PFSK-1 (cell line): ENCODE measurements at regions not wholly inside any gene's neighbourhood (a gene's known extent, or its start where the extent isn't known, plus 50 kb on each side); places are given as distances from the start of the nearest gene placed in this dataset.

Experiments used
- FOXP2 ChIP-seq: optimal IDR thresholded peaks from 2 replicates; pipeline ENCODE3; 2011; ENCODE audit warnings: borderline replicate concordance, control low read depth, inconsistent platforms; ENCODE audit not compliant: insufficient read depth; ENCODE audit errors: extremely low read length, extremely low read depth
- POLR2AphosphoS5 ChIP-seq: IDR thresholded peaks from 2 replicates; pipeline ENCODE4 v1.6.1; 2012; ENCODE audit warnings: low read depth, mild to moderate bottlenecking, control low read depth, low read length, moderate library complexity
- REST ChIP-seq, 2 experiments: IDR thresholded peaks; 2 replicates each; pipeline versions ENCODE4 v1.6.1 to v1.8.0; 2011 to 2012; ENCODE audit warnings: low read depth in 2 of 2, low read length in 2 of 2, control low read depth in 1 of 2, inconsistent platforms in 1 of 2, mild to moderate bottlenecking in 1 of 2, moderate library complexity in 1 of 2; ENCODE audit not compliant: insufficient read depth in 1 of 2
- SIN3A ChIP-seq: IDR thresholded peaks from 2 replicates; pipeline ENCODE4 v1.6.1; 2012; ENCODE audit warnings: mild to moderate bottlenecking, low read length, moderate library complexity, borderline replicate concordance; ENCODE audit not compliant: insufficient read depth
- TAF1 ChIP-seq: IDR thresholded peaks from 2 replicates; pipeline ENCODE4 v1.6.1; 2012; ENCODE audit warnings: low read length, control low read depth, borderline replicate concordance; ENCODE audit not compliant: insufficient read depth

GRCh38 chr11:25787416-25787815, 544.5 kb upstream of the ANO3 start:
- no peak for TF ChIP-seq SIN3A
- no peak for TF ChIP-seq FOXP2
- no peak for TF ChIP-seq POLR2AphosphoS5
- no peak for TF ChIP-seq REST (IDR thresholded peaks at IDR 0.05; ENCODE audit: insufficient read depth in 1 of 2, low read depth in 2 of 2, low read length in 2 of 2)
- no peak for TF ChIP-seq TAF1

- TF ChIP-seq REST (IDR thresholded peaks at IDR 0.05; ENCODE audit: insufficient read depth in 1 of 2, low read depth in 2 of 2, low read length in 2 of 2): no peak
- no peak for TF ChIP-seq SIN3A
- no peak for TF ChIP-seq POLR2AphosphoS5
- no peak for TF ChIP-seq TAF1
- no peak for TF ChIP-seq FOXP2
Measured at GRCh38 chr11:25790396-25790795, 541.5 kb upstream of the ANO3 start.

- no peak for TF ChIP-seq FOXP2
- TF ChIP-seq TAF1: no peak
- no peak for TF ChIP-seq POLR2AphosphoS5
- TF ChIP-seq REST (IDR thresholded peaks at IDR 0.05; ENCODE audit: insufficient read depth in 1 of 2, low read depth in 2 of 2, low read length in 2 of 2): no peak
- no peak for TF ChIP-seq SIN3A
Measured at GRCh38 chr11:25793637-25794036, 538.3 kb upstream of the ANO3 start.

GRCh38 chr11:25794804-25795203, 537.1 kb upstream of the ANO3 start:
- TF ChIP-seq POLR2AphosphoS5 (no peak), TAF1 (no peak), SIN3A (no peak), REST (IDR thresholded peaks at IDR 0.05; ENCODE audit: insufficient read depth in 1 of 2, low read depth in 2 of 2, low read length in 2 of 2) (no peak), FOXP2 (no peak)

GRCh38 chr11:25816411-25816810, 515.5 kb upstream of the ANO3 start:
- no peak for TF ChIP-seq TAF1
- TF ChIP-seq SIN3A: no peak
- no peak for TF ChIP-seq FOXP2
- TF ChIP-seq REST (IDR thresholded peaks at IDR 0.05; ENCODE audit: insufficient read depth in 1 of 2, low read depth in 2 of 2, low read length in 2 of 2): no peak
- no peak for TF ChIP-seq POLR2AphosphoS5
